ENCODE measurements at regions not wholly inside any gene's neighbourhood (a gene's known extent, or its start where the extent isn't known, plus 50 kb on each side); places are given as distances from the start of the nearest gene placed in this dataset.

GRCh38 chr14:104321088-104321801, 182.9 kb downstream of the KIF26A start:
- no peak for DNase-seq (ENCODE audit: low spot score)
- in situ Hi-C loops (cut with MboI; ENCODE audit: low sequenced_read_pairs, unreplicated experiment) = no loop called here
- TF ChIP-seq, protein P1, sequence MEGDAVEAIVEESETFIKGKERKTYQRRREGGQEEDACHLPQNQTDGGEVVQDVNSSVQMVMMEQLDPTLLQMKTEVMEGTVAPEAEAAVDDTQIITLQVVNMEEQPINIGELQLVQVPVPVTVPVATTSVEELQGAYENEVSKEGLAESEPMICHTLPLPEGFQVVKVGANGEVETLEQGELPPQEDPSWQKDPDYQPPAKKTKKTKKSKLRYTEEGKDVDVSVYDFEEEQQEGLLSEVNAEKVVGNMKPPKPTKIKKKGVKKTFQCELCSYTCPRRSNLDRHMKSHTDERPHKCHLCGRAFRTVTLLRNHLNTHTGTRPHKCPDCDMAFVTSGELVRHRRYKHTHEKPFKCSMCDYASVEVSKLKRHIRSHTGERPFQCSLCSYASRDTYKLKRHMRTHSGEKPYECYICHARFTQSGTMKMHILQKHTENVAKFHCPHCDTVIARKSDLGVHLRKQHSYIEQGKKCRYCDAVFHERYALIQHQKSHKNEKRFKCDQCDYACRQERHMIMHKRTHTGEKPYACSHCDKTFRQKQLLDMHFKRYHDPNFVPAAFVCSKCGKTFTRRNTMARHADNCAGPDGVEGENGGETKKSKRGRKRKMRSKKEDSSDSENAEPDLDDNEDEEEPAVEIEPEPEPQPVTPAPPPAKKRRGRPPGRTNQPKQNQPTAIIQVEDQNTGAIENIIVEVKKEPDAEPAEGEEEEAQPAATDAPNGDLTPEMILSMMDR (IDR thresholded peaks at IDR 0.05; ENCODE audit: borderline replicate concordance, control extremely low read depth, extremely low read depth, insufficient read depth, missing control alignments) = no peak

DNA sequence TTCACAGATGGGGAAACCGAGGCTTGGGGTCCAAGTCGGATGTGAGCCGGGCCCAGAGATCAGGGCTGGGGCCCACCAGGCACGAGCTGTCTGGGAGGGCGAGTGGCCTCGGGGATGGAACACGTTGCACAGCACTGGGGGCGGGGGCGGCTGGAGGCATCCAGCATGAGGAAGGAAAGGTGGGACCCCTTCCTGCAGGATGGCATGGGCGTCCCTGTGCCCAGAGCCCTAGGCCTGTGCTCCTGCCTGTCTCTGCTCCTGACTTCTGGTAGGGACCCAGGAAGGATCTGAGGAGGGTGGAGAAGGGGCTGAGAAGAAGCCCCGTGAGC, 183.4 kb downstream of the KIF26A start:
- TF ChIP-seq, protein P1 (IDR thresholded peaks at IDR 0.05; ENCODE audit: borderline replicate concordance, control extremely low read depth, extremely low read depth, insufficient read depth, missing control alignments) = no peak
- no peak for DNase-seq (ENCODE audit: low spot score)
- in situ Hi-C loops (cut with MboI; ENCODE audit: low sequenced_read_pairs, unreplicated experiment) = no loop called here

GRCh38 chr14:104322531-104323366, 184.4 kb downstream of the KIF26A start:
- TF ChIP-seq, protein P1 (IDR thresholded peaks at IDR 0.05; ENCODE audit: borderline replicate concordance, control extremely low read depth, extremely low read depth, insufficient read depth, missing control alignments) = no peak
- in situ Hi-C loops (cut with MboI; ENCODE audit: low sequenced_read_pairs, unreplicated experiment) = no loop called here
- DNase-seq (ENCODE audit: low spot score) = no peak

DNA sequence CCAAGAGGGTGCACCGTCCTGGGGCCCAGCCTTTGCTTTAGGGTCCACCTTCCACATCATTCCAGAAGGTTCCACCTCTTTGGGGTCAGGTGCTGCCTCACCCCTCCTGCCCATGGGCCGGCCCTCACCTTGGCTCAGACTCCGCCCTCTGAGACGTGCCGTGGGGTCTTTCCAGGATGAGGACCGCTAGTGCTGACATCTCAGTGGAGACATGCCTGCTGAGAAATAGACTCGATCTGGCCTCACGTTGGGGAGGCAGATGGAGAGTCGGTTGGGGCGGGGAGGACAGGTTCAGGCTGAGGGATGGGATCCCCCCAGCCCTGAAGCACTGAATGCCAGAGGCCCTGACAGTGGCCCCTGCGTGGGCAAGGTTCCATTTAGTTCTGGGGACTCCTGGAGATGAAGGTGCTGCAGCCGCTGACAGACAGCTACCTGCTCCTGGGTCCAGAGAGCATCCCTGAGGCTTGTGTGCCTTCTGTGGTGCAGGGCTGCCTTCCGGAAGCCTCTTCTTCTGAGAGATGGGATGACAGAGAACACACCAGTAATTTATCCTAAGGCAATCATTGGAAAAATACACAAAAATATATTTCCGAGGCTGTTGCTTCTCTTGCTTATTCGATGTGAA, 185.3 kb downstream of the KIF26A start:
- in situ Hi-C loops (cut with MboI; ENCODE audit: low sequenced_read_pairs, unreplicated experiment) = no loop called here
- TF ChIP-seq, protein P1 (IDR thresholded peaks at IDR 0.05; ENCODE audit: borderline replicate concordance, control extremely low read depth, extremely low read depth, insufficient read depth, missing control alignments) = no peak
- DNase-seq (ENCODE audit: low spot score) = no peak

DNA sequence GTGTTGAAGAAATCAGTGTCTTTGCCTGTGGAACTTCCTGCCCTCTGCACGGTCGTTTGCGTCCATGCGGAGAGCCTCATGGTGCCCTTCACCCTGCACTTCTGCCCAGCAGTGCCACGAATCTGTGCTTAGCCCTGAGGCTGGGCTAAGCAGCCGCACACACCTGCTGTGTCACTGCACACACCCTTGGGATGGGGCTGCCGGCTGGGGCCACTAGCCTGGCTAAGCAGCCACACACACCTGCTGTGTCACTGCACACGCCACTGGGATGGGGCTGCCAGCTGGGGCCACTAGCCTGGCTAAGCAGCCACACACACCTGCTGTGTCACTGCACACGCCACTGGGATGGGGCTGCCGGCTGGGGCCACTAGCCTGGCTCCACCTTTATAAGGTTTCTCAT, 188.5 kb downstream of the KIF26A start:
- TF ChIP-seq, protein P1 (IDR thresholded peaks at IDR 0.05; ENCODE audit: borderline replicate concordance, control extremely low read depth, extremely low read depth, insufficient read depth, missing control alignments) = no peak
- in situ Hi-C loops (cut with MboI; ENCODE audit: low sequenced_read_pairs, unreplicated experiment) = no loop called here
- DNase-seq (ENCODE audit: low spot score) = no peak

GRCh38 chr14:104328607-104329006, 190.2 kb downstream of the KIF26A start:
- in situ Hi-C loops (cut with MboI; ENCODE audit: low sequenced_read_pairs, unreplicated experiment) = no loop called here
- DNase-seq (ENCODE audit: low spot score) = no peak
- TF ChIP-seq, protein P1 (IDR thresholded peaks at IDR 0.05; ENCODE audit: borderline replicate concordance, control extremely low read depth, extremely low read depth, insufficient read depth, missing control alignments) = no peak
